ENCODE measurements at regions not wholly inside any gene's neighbourhood (a gene's known extent, or its start where the extent isn't known, plus 50 kb on each side); places are given as distances from the start of the nearest gene placed in this dataset.

- TF ChIP-seq, protein P1, sequence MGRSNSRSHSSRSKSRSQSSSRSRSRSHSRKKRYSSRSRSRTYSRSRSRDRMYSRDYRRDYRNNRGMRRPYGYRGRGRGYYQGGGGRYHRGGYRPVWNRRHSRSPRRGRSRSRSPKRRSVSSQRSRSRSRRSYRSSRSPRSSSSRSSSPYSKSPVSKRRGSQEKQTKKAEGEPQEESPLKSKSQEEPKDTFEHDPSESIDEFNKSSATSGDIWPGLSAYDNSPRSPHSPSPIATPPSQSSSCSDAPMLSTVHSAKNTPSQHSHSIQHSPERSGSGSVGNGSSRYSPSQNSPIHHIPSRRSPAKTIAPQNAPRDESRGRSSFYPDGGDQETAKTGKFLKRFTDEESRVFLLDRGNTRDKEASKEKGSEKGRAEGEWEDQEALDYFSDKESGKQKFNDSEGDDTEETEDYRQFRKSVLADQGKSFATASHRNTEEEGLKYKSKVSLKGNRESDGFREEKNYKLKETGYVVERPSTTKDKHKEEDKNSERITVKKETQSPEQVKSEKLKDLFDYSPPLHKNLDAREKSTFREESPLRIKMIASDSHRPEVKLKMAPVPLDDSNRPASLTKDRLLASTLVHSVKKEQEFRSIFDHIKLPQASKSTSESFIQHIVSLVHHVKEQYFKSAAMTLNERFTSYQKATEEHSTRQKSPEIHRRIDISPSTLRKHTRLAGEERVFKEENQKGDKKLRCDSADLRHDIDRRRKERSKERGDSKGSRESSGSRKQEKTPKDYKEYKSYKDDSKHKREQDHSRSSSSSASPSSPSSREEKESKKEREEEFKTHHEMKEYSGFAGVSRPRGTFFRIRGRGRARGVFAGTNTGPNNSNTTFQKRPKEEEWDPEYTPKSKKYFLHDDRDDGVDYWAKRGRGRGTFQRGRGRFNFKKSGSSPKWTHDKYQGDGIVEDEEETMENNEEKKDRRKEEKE (IDR thresholded peaks at IDR 0.05): no peak
- TF ChIP-seq CC2D1A (CRISPR knock-in tag; IDR thresholded peaks at IDR 0.05) (no peak), USF2 (IDR thresholded peaks at IDR 0.05; ENCODE audit: low read depth, low read length) (no peak), USF2 (CRISPR knock-in tag; IDR thresholded peaks at IDR 0.05; ENCODE audit: borderline replicate concordance) (no peak), KDM5A (IDR thresholded peaks at IDR 0.05; ENCODE audit: borderline replicate concordance, low read length) (no peak), ZNF670 (CRISPR knock-in tag; IDR thresholded peaks at IDR 0.05; ENCODE audit: borderline replicate concordance) (no peak), ZBTB7B (CRISPR knock-in tag; IDR thresholded peaks at IDR 0.05) (no peak)
Observed at GRCh38 chr4:19819737-19820136, 432.0 kb upstream of the SLIT2 start.

Data from HepG2 (cell line).